GM23338 (cell line): ENCODE measurements at regions not wholly inside any gene's neighbourhood (a gene's known extent, or its start where the extent isn't known, plus 50 kb on each side); places are given as distances from the start of the nearest gene placed in this dataset.

Source experiments
- ATAC-seq: fragments of 200-7000 bp; cut with Tn5 transposase; 3 replicates; pipeline ENCODE4 v1.9.1; 2020
- DNase-seq: peaks from one replicate; pipeline ENCODE4 v3.0.0-alpha.2; 2015; ENCODE audit warnings: low spot score
- H2AFZ ChIP-seq: fragments of 200-600 bp; sonication (generic); 2 replicates; pipeline ENCODE4 v1.8.0; 2016; ENCODE audit warnings: antibody characterized with exemption, mild to moderate bottlenecking, moderate library complexity
- H3F3A ChIP-seq: fragments of 200-600 bp; sonication (generic); replicated peaks from 2 replicates; pipeline ENCODE4 v1.8.0; 2017; ENCODE audit warnings: antibody characterized with exemption, mixed run types, low read depth
- H3K27ac ChIP-seq: fragments of 200-600 bp; sonication (generic); 2 replicates; pipeline ENCODE4 v1.6.1; 2016; ENCODE audit warnings: low read depth
- H3K27me3 ChIP-seq: fragments of 200-600 bp; sonication (generic); 2 replicates; pipeline ENCODE4 v1.8.0; 2016; ENCODE audit warnings: mild to moderate bottlenecking, mixed run types, moderate library complexity; ENCODE audit not compliant: insufficient read depth
- H3K36me3 ChIP-seq: fragments of 200-600 bp; sonication (generic); 2 replicates; pipeline ENCODE4 v1.8.0; 2016; ENCODE audit warnings: mild to moderate bottlenecking; ENCODE audit not compliant: insufficient read depth
- H3K4me1 ChIP-seq: fragments of 200-600 bp; sonication (generic); 2 replicates; pipeline ENCODE4 v1.8.0; 2016; ENCODE audit warnings: mild to moderate bottlenecking, moderate library complexity; ENCODE audit not compliant: insufficient read depth
- H3K4me2 ChIP-seq: fragments of 200-600 bp; sonication (generic); 2 replicates; pipeline ENCODE4 v1.7.1; 2017; ENCODE audit warnings: mixed run types
- H3K4me3 ChIP-seq: fragments of 200-600 bp; sonication (generic); 2 replicates; pipeline ENCODE4 v1.6.1; 2016; ENCODE audit warnings: mixed run types
- H3K79me2 ChIP-seq: fragments of 200-600 bp; sonication (generic); replicated peaks from 2 replicates; pipeline ENCODE4 v1.8.0; 2017; ENCODE audit warnings: mild to moderate bottlenecking; ENCODE audit not compliant: insufficient read depth
- H3K9me2 ChIP-seq: fragments of 200-600 bp; sonication (generic); 2 replicates; pipeline ENCODE4 v1.8.0; 2017; ENCODE audit not compliant: insufficient read depth
- H4K20me1 ChIP-seq: fragments of 200-600 bp; sonication (generic); replicated peaks from 2 replicates; pipeline ENCODE4 v1.8.0; 2017; ENCODE audit warnings: mild to moderate bottlenecking; ENCODE audit not compliant: insufficient read depth
- H3K27ac Mint-ChIP-seq: 2 replicates; pipeline ENCODE4 v1.8.0; 2020; ENCODE audit warnings: inconsistent platforms, mild to moderate bottlenecking, moderate library complexity, mixed read lengths
- H3K27me3 Mint-ChIP-seq: 3 replicates; pipeline ENCODE4 v1.8.0; 2022; ENCODE audit warnings: low read depth, mild to moderate bottlenecking, moderate library complexity, mixed read lengths, inconsistent platforms; ENCODE audit not compliant: insufficient read depth, poor library complexity
- H3K36me3 Mint-ChIP-seq: 3 replicates; pipeline ENCODE4 v1.8.0; 2021; ENCODE audit warnings: low read depth, mild to moderate bottlenecking, inconsistent platforms, moderate library complexity, mixed read lengths
- H3K4me1 Mint-ChIP-seq: 3 replicates; pipeline ENCODE4 v1.8.0; 2020; ENCODE audit warnings: mild to moderate bottlenecking, inconsistent platforms, mixed read lengths
- H3K4me3 Mint-ChIP-seq: 3 replicates; pipeline ENCODE4 v1.8.0; 2021; ENCODE audit warnings: moderate library complexity, mild to moderate bottlenecking, inconsistent platforms, mixed read lengths
- H3K9me3 Mint-ChIP-seq: 3 replicates; pipeline ENCODE4 v1.8.0; 2020; ENCODE audit warnings: moderate library complexity, mild to moderate bottlenecking, inconsistent platforms, mixed read lengths
- CREB1 ChIP-seq: fragments of 250-450 bp; sonication (Bioruptor Pico); IDR thresholded peaks from 2 replicates; pipeline ENCODE4 v1.5.0; 2020; ENCODE audit warnings: low read depth, mild to moderate bottlenecking, moderate library complexity
- CTCF ChIP-seq, 2 experiments: fragments of 200-600 bp in 1 of 2; sonication (generic) in 1 of 2; conservative IDR thresholded peaks; 2 replicates each; pipeline versions ENCODE4 v1.5.1 to v1.6.1; 2016 to 2017; ENCODE audit warnings: antibody characterized with exemption in 2 of 2, low read depth in 2 of 2, mild to moderate bottlenecking in 2 of 2, moderate library complexity in 1 of 2
- ETS1 ChIP-seq: IDR thresholded peaks from 2 replicates; pipeline ENCODE4 v1.6.1; 2016; ENCODE audit warnings: antibody characterized with exemption
- EZH2 ChIP-seq: fragments of 200-600 bp; sonication (generic); IDR thresholded peaks from one replicate; pipeline ENCODE4 v1.8.0; 2017; ENCODE audit warnings: antibody characterized with exemption, mild to moderate bottlenecking, low read depth; ENCODE audit not compliant: unreplicated experiment
- EZH2phosphoT487 ChIP-seq: fragments of 200-600 bp; sonication (generic); IDR thresholded peaks from one replicate; pipeline ENCODE4 v1.8.1; 2018; ENCODE audit warnings: antibody characterized with exemption; ENCODE audit not compliant: unreplicated experiment
- JUNB ChIP-seq: IDR thresholded peaks from one replicate; pipeline ENCODE4 v1.6.1; 2016; ENCODE audit warnings: antibody characterized with exemption; ENCODE audit not compliant: unreplicated experiment
- NANOG ChIP-seq: IDR thresholded peaks from 2 replicates; pipeline ENCODE4 v1.6.1; 2016; ENCODE audit warnings: antibody characterized with exemption, borderline replicate concordance
- POLR2AphosphoS5 ChIP-seq: IDR thresholded peaks from 2 replicates; pipeline ENCODE4 v1.6.1; 2016; ENCODE audit warnings: antibody characterized with exemption, low read depth
- REST ChIP-seq: IDR thresholded peaks from one replicate; pipeline ENCODE4 v1.6.1; 2018; ENCODE audit warnings: antibody characterized with exemption; ENCODE audit not compliant: unreplicated experiment
- STAT1 ChIP-seq: IDR thresholded peaks from one replicate; pipeline ENCODE4 v1.6.1; 2016; ENCODE audit warnings: antibody characterized with exemption; ENCODE audit not compliant: unreplicated experiment
- ZNF331 ChIP-seq: fragments of 250-450 bp; sonication (Bioruptor Pico); IDR thresholded peaks from 2 replicates; pipeline ENCODE4 v1.5.0; 2020; ENCODE audit warnings: low read depth, mild to moderate bottlenecking, moderate library complexity
- TF ChIP-seq, protein P1 (sequence below): fragments of 250-450 bp; sonication (Bioruptor Pico); IDR thresholded peaks from 2 replicates; pipeline ENCODE4 v1.5.0; 2020; ENCODE audit warnings: mild to moderate bottlenecking, moderate library complexity

DNA sequence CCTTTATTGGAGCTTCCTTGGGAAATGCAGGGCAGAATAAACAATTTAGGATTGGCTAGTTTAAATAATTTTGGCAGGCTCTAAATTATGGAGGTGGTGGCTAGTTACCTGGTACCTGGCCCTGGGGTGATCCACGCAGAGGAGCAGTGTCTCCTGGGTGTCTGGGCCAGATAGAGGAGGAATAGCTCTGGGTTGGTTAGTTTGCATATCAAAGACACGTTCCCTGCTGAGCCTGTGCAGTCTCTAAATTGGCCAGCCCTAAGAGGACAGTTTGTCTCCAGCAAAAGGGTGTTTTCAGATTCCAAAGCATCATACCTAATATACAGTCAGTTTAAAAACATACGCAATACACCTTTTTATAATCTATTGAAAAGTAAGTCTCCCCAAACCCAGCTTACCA, 333.3 kb upstream of the TPM1 start:
- Mint-ChIP-seq H3K27me3 (peaks cover 3% of the 10 kb centered on the region), H3K4me3 (no peak overlapping the region), H3K9me3 (no peaks in the 10 kb centered on the region), H3K27ac (no peak overlapping the region), H3K4me1 (peaks cover 11% of the 10 kb centered on the region), H3K36me3 (no peaks in the 10 kb centered on the region; the same call in 2 of the 3 replicates)
- no peaks in the 10 kb centered on the region for H3K79me2 ChIP-seq
- ATAC-seq (peak; percentile 86), DNase-seq (peak; percentile 43)
- H3K4me1 ChIP-seq, result no peaks in the 10 kb centered on the region
- no peak overlapping the region for H3K27ac ChIP-seq
- no peak overlapping the region for H2AFZ ChIP-seq
- H3K27me3 ChIP-seq, result no peaks in the 10 kb centered on the region
- no peak for TF ChIP-seq REST
- no peak for TF ChIP-seq POLR2AphosphoS5
- TF ChIP-seq NANOG, result no peak
- no peak for TF ChIP-seq CREB1
- no peak for TF ChIP-seq ETS1
- no peak for TF ChIP-seq CTCF (conservative IDR thresholded peaks at IDR 0.05; ENCODE audit: low read depth in 2 of 2)
- TF ChIP-seq JUNB, result no peak
- no peak for TF ChIP-seq EZH2
- no peak for TF ChIP-seq EZH2phosphoT487
- TF ChIP-seq ZNF331 (CRISPR knock-in tag), result no peak
- TF ChIP-seq, protein P1, sequence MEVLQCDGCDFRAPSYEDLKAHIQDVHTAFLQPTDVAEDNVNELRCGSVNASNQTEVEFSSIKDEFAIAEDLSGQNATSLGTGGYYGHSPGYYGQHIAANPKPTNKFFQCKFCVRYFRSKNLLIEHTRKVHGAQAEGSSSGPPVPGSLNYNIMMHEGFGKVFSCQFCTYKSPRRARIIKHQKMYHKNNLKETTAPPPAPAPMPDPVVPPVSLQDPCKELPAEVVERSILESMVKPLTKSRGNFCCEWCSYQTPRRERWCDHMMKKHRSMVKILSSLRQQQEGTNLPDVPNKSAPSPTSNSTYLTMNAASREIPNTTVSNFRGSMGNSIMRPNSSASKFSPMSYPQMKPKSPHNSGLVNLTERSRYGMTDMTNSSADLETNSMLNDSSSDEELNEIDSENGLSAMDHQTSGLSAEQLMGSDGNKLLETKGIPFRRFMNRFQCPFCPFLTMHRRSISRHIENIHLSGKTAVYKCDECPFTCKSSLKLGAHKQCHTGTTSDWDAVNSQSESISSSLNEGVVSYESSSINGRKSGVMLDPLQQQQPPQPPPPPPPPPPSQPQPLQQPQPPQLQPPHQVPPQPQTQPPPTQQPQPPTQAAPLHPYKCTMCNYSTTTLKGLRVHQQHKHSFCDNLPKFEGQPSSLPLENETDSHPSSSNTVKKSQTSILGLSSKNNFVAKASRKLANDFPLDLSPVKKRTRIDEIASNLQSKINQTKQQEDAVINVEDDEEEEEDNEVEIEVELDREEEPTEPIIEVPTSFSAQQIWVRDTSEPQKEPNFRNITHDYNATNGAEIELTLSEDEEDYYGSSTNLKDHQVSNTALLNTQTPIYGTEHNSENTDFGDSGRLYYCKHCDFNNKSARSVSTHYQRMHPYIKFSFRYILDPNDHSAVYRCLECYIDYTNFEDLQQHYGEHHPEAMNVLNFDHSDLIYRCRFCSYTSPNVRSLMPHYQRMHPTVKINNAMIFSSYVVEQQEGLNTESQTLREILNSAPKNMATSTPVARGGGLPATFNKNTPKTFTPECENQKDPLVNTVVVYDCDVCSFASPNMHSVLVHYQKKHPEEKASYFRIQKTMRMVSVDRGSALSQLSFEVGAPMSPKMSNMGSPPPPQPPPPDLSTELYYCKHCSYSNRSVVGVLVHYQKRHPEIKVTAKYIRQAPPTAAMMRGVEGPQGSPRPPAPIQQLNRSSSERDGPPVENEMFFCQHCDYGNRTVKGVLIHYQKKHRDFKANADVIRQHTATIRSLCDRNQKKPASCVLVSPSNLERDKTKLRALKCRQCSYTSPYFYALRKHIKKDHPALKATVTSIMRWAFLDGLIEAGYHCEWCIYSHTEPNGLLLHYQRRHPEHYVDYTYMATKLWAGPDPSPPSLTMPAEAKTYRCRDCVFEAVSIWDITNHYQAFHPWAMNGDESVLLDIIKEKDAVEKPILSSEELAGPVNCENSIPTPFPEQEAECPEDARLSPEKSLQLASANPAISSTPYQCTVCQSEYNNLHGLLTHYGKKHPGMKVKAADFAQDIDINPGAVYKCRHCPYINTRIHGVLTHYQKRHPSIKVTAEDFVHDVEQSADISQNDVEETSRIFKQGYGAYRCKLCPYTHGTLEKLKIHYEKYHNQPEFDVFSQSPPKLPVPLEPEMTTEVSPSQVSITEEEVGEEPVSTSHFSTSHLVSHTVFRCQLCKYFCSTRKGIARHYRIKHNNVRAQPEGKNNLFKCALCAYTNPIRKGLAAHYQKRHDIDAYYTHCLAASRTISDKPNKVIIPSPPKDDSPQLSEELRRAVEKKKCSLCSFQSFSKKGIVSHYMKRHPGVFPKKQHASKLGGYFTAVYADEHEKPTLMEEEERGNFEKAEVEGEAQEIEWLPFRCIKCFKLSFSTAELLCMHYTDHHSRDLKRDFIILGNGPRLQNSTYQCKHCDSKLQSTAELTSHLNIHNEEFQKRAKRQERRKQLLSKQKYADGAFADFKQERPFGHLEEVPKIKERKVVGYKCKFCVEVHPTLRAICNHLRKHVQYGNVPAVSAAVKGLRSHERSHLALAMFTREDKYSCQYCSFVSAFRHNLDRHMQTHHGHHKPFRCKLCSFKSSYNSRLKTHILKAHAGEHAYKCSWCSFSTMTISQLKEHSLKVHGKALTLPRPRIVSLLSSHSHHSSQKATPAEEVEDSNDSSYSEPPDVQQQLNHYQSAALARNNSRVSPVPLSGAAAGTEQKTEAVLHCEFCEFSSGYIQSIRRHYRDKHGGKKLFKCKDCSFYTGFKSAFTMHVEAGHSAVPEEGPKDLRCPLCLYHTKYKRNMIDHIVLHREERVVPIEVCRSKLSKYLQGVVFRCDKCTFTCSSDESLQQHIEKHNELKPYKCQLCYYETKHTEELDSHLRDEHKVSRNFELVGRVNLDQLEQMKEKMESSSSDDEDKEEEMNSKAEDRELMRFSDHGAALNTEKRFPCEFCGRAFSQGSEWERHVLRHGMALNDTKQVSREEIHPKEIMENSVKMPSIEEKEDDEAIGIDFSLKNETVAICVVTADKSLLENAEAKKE, result no peak
- no peak for TF ChIP-seq STAT1
- no peaks in the 10 kb centered on the region for H4K20me1 ChIP-seq
- H3K4me3 ChIP-seq, result no peak overlapping the region
- no peaks in the 10 kb centered on the region for H3F3A ChIP-seq
- 0 out of 2 replicates have a peak, but pooled peaks cover 1% of the 10 kb centered on the region for H3K36me3 ChIP-seq
- no peak overlapping the region for H3K4me2 ChIP-seq
- no peaks in the 10 kb centered on the region for H3K9me2 ChIP-seq
